ENCODE measurements at regions not wholly inside any gene's neighbourhood (a gene's known extent, or its start where the extent isn't known, plus 50 kb on each side); places are given as distances from the start of the nearest gene placed in this dataset.

DNA sequence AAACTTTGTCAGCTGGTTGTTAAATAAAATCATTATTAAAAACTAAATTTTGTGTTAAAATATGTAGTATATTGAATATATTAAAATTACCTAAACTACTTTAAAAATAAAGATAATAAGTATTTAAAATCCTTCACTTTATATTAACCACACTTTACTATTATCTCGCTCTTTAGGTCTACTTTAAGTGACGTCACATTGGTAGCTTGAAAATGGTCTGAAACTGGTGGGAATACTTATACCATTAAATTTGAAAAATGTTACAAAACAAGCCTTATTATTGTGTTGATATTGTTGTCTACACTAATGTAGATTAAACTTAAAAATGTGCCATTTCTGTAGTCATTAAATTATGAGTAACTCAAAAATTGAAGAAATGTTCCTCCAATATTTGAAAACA lies 77.6 kb downstream of the ZIC4 start:
- ATAC-seq = no peak
- no peak overlapping the region for H2AFZ ChIP-seq (ENCODE audit: low read depth, low read length, poor library complexity, severe bottlenecking)
- no TSS peak for BruUV-seq (replicated peaks)
- ChIA-PET CTCF (interaction anchor here (1.3 kb wide), 1 partner anchor 12 kb away, joined by 3 read pairs; no protein-coding TSS in a partner anchor), RAD21 (ENCODE audit: low non-redundant PET in 1 of 2, low total read pairs in 2 of 2, uncharacterized antibody in 2 of 2, unreplicated experiment in 2 of 2) (no interaction called here), POLR2A (no interaction called here)
- no peaks in the 10 kb centered on the region for H3K9me2 ChIP-seq (ENCODE audit: insufficient read depth)
- no peaks in the 10 kb centered on the region for H3K27me3 ChIP-seq (ENCODE audit: insufficient read depth, low read length)
- H4K20me1 ChIP-seq (ENCODE audit: insufficient read depth) = no peaks in the 10 kb centered on the region
- intact Hi-C loops (cut with micrococcal nuclease) = no loop called here
- no peak overlapping the region for H3K4me3 ChIP-seq (replicated peaks in 1 of 2; ENCODE audit: low read depth in 1 of 2, low read length in 2 of 2)
- no peak overlapping the region for H3K27ac ChIP-seq (ENCODE audit: low read depth, low read length)
- no peaks in the 10 kb centered on the region for H3K4me1 ChIP-seq (ENCODE audit: control insufficient read depth in 1 of 2, insufficient read depth in 2 of 2, low read length in 2 of 2)
- no peak overlapping the region for H3K9ac ChIP-seq (ENCODE audit: low read length)
- no peaks in the 10 kb centered on the region for H3K9me3 ChIP-seq (ENCODE audit: control insufficient read depth in 1 of 2, insufficient read depth in 1 of 2, low read depth in 1 of 2, low read length in 2 of 2)
- H3K79me2 ChIP-seq (ENCODE audit: insufficient read depth, low read length) = no peaks in the 10 kb centered on the region
- H3K4me2 ChIP-seq (ENCODE audit: low read length) = no peak overlapping the region
- no peaks in the 10 kb centered on the region for H3K36me3 ChIP-seq (ENCODE audit: control insufficient read depth in 1 of 2, insufficient read depth in 2 of 2, low read length in 2 of 2)
- TF ChIP-seq, protein P1, sequence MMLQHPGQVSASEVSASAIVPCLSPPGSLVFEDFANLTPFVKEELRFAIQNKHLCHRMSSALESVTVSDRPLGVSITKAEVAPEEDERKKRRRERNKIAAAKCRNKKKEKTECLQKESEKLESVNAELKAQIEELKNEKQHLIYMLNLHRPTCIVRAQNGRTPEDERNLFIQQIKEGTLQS (IDR thresholded peaks at IDR 0.05) = no peak
- no peak for TF ChIP-seq ELF1 (IDR thresholded peaks at IDR 0.05; ENCODE audit: borderline replicate concordance, low read depth)
- TF ChIP-seq CBX3 (IDR thresholded peaks at IDR 0.05; ENCODE audit: low read depth) = no peak
- no peak for TF ChIP-seq ZBTB33 (IDR thresholded peaks at IDR 0.05; ENCODE audit: extremely low read depth, insufficient replicate concordance, low read length)
- no peak for TF ChIP-seq JUND (IDR thresholded peaks at IDR 0.05)
- TF ChIP-seq MAX (IDR thresholded peaks at IDR 0.05) = no peak
- TF ChIP-seq CEBPB (IDR thresholded peaks at IDR 0.05; ENCODE audit: low read depth) = no peak
- no peak for TF ChIP-seq ZFX (IDR thresholded peaks at IDR 0.05)
- no peak for TF ChIP-seq ZNF274 (IDR thresholded peaks at IDR 0.05; ENCODE audit: low read depth, low read length)
- TF ChIP-seq, protein P2, sequence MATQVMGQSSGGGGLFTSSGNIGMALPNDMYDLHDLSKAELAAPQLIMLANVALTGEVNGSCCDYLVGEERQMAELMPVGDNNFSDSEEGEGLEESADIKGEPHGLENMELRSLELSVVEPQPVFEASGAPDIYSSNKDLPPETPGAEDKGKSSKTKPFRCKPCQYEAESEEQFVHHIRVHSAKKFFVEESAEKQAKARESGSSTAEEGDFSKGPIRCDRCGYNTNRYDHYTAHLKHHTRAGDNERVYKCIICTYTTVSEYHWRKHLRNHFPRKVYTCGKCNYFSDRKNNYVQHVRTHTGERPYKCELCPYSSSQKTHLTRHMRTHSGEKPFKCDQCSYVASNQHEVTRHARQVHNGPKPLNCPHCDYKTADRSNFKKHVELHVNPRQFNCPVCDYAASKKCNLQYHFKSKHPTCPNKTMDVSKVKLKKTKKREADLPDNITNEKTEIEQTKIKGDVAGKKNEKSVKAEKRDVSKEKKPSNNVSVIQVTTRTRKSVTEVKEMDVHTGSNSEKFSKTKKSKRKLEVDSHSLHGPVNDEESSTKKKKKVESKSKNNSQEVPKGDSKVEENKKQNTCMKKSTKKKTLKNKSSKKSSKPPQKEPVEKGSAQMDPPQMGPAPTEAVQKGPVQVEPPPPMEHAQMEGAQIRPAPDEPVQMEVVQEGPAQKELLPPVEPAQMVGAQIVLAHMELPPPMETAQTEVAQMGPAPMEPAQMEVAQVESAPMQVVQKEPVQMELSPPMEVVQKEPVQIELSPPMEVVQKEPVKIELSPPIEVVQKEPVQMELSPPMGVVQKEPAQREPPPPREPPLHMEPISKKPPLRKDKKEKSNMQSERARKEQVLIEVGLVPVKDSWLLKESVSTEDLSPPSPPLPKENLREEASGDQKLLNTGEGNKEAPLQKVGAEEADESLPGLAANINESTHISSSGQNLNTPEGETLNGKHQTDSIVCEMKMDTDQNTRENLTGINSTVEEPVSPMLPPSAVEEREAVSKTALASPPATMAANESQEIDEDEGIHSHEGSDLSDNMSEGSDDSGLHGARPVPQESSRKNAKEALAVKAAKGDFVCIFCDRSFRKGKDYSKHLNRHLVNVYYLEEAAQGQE (IDR thresholded peaks at IDR 0.05; ENCODE audit: low read depth) = no peak
- TF ChIP-seq EGR1 (IDR thresholded peaks at IDR 0.05; ENCODE audit: low read depth) = no peak
- TF ChIP-seq SRF (IDR thresholded peaks at IDR 0.05; ENCODE audit: low read depth) = no peak
- no peak for TF ChIP-seq SIN3A (IDR thresholded peaks at IDR 0.05; ENCODE audit: low read depth)
- no peak for TF ChIP-seq TCF7L2 (IDR thresholded peaks at IDR 0.05; ENCODE audit: borderline replicate concordance, extremely low read depth, insufficient read depth, insufficient read length)
- TF ChIP-seq FOSL1 (IDR thresholded peaks at IDR 0.05; ENCODE audit: low read depth) = no peak
- TF ChIP-seq SP1 (IDR thresholded peaks at IDR 0.05; ENCODE audit: low read depth) = no peak
- TF ChIP-seq RAD21 (IDR thresholded peaks at IDR 0.05; ENCODE audit: low read depth) = no peak
- DNase-seq (ENCODE audit: low read depth, low spot score) = no peak
